H1 (cell line): ENCODE measurements at regions not wholly inside any gene's neighbourhood (a gene's known extent, or its start where the extent isn't known, plus 50 kb on each side); places are given as distances from the start of the nearest gene placed in this dataset.

Source experiments
- HDAC2 ChIP-seq, 2 experiments: fragments of 300-600 bp in 1 of 2; sonication (generic) in 1 of 2; IDR thresholded peaks; 2 replicates each; pipeline ENCODE4 v1.6.1; 2011 to 2012; ENCODE audit warnings: low read depth in 2 of 2, low read length in 2 of 2, mild to moderate bottlenecking in 2 of 2, moderate library complexity in 2 of 2, borderline replicate concordance in 1 of 2, inconsistent platforms in 1 of 2
- SIRT6 ChIP-seq: IDR thresholded peaks from one replicate; pipeline ENCODE4 v1.7.1; 2012; ENCODE audit warnings: low read length, inconsistent platforms
- TF ChIP-seq, protein P1 (sequence below): IDR thresholded peaks from 2 replicates; pipeline ENCODE4 v1.6.1; 2012; ENCODE audit warnings: low read length, inconsistent platforms

DNA sequence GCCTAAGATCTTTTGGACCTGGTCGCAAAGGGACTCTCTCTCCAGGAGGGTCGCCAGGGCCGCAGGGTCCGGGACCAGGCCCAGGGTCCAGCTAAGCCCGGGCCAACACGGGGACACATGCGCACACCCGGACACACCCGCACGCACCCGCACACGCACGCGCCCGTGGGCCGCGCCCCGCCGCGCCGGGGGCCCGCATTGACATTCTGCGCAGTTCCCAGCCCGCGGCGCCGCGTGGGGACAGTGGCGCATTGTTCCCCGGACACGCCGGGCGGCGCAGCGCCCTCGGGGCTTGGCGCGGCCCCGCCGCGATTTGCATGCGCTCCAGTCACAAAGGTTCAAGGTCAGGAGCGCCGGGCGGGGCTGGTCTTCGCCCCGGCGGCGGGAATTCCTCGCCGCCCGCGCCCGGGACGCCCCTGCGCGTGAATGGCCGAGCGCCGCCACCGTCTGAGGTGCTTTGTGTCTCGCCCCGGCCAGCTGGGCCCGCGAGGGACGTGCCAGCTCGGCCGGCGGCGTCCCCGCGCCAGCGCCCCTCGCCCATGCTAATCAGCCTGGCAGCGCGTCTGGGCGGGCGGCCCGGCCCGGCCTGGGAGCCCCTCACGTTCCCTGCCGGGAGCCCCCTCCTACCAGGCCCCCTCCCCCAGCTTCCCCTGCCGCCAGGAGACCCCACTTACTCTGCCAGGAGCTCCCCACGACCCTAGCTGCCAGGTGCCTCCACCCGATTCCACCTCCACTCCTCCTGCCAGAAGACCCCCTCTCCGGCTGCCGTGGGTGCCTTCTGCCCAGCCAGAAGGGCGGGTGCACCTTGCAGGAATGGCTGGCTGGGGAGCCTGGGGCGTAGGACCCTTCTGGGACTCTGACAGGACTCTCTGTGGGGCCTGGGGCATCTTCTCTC, 50.5 kb upstream of the WNT7B start (continued):
- TF ChIP-seq, protein P1, sequence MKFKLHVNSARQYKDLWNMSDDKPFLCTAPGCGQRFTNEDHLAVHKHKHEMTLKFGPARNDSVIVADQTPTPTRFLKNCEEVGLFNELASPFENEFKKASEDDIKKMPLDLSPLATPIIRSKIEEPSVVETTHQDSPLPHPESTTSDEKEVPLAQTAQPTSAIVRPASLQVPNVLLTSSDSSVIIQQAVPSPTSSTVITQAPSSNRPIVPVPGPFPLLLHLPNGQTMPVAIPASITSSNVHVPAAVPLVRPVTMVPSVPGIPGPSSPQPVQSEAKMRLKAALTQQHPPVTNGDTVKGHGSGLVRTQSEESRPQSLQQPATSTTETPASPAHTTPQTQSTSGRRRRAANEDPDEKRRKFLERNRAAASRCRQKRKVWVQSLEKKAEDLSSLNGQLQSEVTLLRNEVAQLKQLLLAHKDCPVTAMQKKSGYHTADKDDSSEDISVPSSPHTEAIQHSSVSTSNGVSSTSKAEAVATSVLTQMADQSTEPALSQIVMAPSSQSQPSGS = no peak
- TF ChIP-seq HDAC2 (IDR thresholded peaks at IDR 0.05; ENCODE audit: borderline replicate concordance in 1 of 2, low read depth in 2 of 2, low read length in 2 of 2) = peak in 1 of 2 experiments; percentile 70; a peak in 1 of 4 replicates
- TF ChIP-seq SIRT6 = no peak
